ENCODE measurements at regions not wholly inside any gene's neighbourhood (a gene's known extent, or its start where the extent isn't known, plus 50 kb on each side); places are given as distances from the start of the nearest gene placed in this dataset.
A peak's percentile ranks its signal among the peaks of the same experiment; 100 is the strongest.

DNA sequence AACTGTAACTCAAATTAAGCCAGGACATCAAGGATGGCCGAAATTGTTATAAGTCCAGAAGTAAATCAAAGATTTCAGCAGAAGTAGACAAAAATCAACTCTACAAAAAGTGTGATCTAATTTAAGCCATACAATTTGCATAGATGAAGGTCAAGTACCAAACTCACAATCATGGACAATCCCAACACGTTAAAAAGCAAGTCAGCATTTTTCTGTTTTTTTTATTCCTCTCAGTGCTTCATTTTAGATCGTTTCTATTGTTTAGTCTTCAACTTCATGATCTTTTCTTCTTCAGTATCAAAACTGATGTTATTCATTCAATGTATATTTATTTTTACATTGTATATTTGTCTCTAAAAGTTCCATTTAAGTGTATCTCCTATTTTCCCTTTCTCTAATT is 674.3 kb upstream of the PHF14 start:
- H4K20me1 ChIP-seq (ENCODE audit: insufficient read depth, low read length): no peaks in the 10 kb centered on the region
- TF ChIP-seq EZH2phosphoT487 (IDR thresholded peaks at IDR 0.05; ENCODE audit: low read length) (no peak), EZH2 (optimal IDR thresholded peaks at IDR 0.05; ENCODE audit: low read depth, low read length) (no peak)
- TF ChIP-seq, protein P1, sequence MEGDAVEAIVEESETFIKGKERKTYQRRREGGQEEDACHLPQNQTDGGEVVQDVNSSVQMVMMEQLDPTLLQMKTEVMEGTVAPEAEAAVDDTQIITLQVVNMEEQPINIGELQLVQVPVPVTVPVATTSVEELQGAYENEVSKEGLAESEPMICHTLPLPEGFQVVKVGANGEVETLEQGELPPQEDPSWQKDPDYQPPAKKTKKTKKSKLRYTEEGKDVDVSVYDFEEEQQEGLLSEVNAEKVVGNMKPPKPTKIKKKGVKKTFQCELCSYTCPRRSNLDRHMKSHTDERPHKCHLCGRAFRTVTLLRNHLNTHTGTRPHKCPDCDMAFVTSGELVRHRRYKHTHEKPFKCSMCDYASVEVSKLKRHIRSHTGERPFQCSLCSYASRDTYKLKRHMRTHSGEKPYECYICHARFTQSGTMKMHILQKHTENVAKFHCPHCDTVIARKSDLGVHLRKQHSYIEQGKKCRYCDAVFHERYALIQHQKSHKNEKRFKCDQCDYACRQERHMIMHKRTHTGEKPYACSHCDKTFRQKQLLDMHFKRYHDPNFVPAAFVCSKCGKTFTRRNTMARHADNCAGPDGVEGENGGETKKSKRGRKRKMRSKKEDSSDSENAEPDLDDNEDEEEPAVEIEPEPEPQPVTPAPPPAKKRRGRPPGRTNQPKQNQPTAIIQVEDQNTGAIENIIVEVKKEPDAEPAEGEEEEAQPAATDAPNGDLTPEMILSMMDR (IDR thresholded peaks at IDR 0.05; ENCODE audit: low read length): no peak
- peaks cover 15% of the 10 kb centered on the region for H3F3A ChIP-seq (ENCODE audit: insufficient read depth, low read length)
- no peaks in the 10 kb centered on the region for H3K9me3 ChIP-seq (replicated peaks; ENCODE audit: insufficient read depth, low read length)
- no peak for DNase-seq
- H3K4me1 ChIP-seq (ENCODE audit: low read length): peaks cover 23% of the 10 kb centered on the region
- peak overlapping the region; percentile 92; the same call in 1 of the 2 replicates for H3K27ac ChIP-seq (ENCODE audit: low read length)
- no peak overlapping the region for H3K9ac ChIP-seq (ENCODE audit: low read length)
- no peak overlapping the region for H3K4me3 ChIP-seq (ENCODE audit: low read length)
- no peaks in the 10 kb centered on the region for H3K36me3 ChIP-seq (replicated peaks; ENCODE audit: insufficient read depth, low read length)
- peak overlapping the region; percentile 11; the same call in 1 of the 2 replicates for H3K4me2 ChIP-seq (ENCODE audit: low read depth, low read length)
- H3K9me2 ChIP-seq (replicated peaks; ENCODE audit: insufficient read depth, low read length): no peaks in the 10 kb centered on the region
- no peaks in the 10 kb centered on the region for H3K79me2 ChIP-seq (ENCODE audit: low read length)
- H3K27me3 ChIP-seq (replicated peaks; ENCODE audit: insufficient read depth, low read length): no peaks in the 10 kb centered on the region
- H2AFZ ChIP-seq (ENCODE audit: low read length): no peak overlapping the region

DNA sequence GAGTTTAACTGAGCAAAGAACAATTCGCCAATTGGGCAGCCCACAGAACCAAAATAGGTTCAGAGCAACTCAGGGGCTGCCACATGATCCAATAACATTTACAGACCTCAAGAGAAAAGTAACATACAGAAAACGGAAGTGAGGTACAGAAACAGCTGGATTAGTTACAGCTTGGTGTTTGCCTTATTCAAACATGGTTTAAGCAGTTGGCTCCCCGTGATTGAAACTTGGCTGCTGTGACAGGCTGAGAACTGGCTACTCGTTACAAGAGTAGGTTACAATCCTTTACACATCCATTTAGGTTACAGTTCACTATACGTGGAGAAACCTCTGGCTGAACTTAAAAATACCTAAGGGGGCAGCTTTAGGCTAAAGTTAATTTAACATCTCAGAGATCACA is 673.1 kb upstream of the PHF14 start:
- Histone ChIP-seq H4K20me1 (ENCODE audit: insufficient read depth, low read length) (no peaks in the 10 kb centered on the region), H3K79me2 (ENCODE audit: low read length) (no peaks in the 10 kb centered on the region), H3K4me1 (ENCODE audit: low read length) (peaks cover 23% of the 10 kb centered on the region), H3K9ac (ENCODE audit: low read length) (peak overlapping the region; percentile 51), H3K9me2 (replicated peaks; ENCODE audit: insufficient read depth, low read length) (no peaks in the 10 kb centered on the region), H3K4me3 (ENCODE audit: low read length) (peak overlapping the region; percentile 41), H3K27me3 (replicated peaks; ENCODE audit: insufficient read depth, low read length) (no peaks in the 10 kb centered on the region), H3K9me3 (replicated peaks; ENCODE audit: insufficient read depth, low read length) (no peaks in the 10 kb centered on the region), H2AFZ (ENCODE audit: low read length) (peak overlapping the region; percentile 83), H3F3A (ENCODE audit: insufficient read depth, low read length) (peaks cover 15% of the 10 kb centered on the region), H3K27ac (ENCODE audit: low read length) (peak overlapping the region; percentile 92), H3K4me2 (ENCODE audit: low read depth, low read length) (peak overlapping the region; percentile 77), H3K36me3 (replicated peaks; ENCODE audit: insufficient read depth, low read length) (no peaks in the 10 kb centered on the region)
- DNase-seq: peak; percentile 81
- TF ChIP-seq EZH2 (optimal IDR thresholded peaks at IDR 0.05; ENCODE audit: low read depth, low read length) (no peak), EZH2phosphoT487 (IDR thresholded peaks at IDR 0.05; ENCODE audit: low read length) (no peak)
- TF ChIP-seq, protein P1 (IDR thresholded peaks at IDR 0.05; ENCODE audit: low read length): no peak

DNA sequence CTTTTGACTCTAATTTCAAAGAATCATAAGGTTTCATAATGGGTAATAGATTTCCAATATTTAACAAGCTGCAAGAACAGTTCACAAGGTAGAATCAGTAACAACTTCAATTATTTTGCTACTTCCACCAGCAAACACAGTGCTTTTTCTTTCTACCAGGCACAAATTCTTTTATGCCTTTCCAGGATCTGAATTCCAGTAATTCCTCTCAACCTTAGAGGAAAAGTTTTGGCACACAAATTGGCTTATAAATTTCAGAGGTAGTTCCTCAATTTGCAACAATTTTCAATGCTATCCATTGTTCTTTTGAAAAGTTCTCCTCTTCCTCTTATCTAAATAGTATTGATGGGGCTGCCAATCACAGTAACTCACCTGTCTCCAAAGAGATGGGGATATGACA is 665.4 kb upstream of the PHF14 start:
- Histone ChIP-seq H3K4me3 (ENCODE audit: low read length) (no peak overlapping the region), H3K79me2 (ENCODE audit: low read length) (no peaks in the 10 kb centered on the region), H3K36me3 (replicated peaks; ENCODE audit: insufficient read depth, low read length) (no peaks in the 10 kb centered on the region), H2AFZ (ENCODE audit: low read length) (no peak overlapping the region), H4K20me1 (ENCODE audit: insufficient read depth, low read length) (no peaks in the 10 kb centered on the region), H3K27me3 (replicated peaks; ENCODE audit: insufficient read depth, low read length) (no peaks in the 10 kb centered on the region), H3K9me2 (replicated peaks; ENCODE audit: insufficient read depth, low read length) (no peaks in the 10 kb centered on the region), H3F3A (ENCODE audit: insufficient read depth, low read length) (no peaks in the 10 kb centered on the region), H3K4me1 (ENCODE audit: low read length) (peaks cover 13% of the 10 kb centered on the region), H3K9me3 (replicated peaks; ENCODE audit: insufficient read depth, low read length) (no peaks in the 10 kb centered on the region), H3K27ac (ENCODE audit: low read length) (no peak overlapping the region), H3K9ac (ENCODE audit: low read length) (no peak overlapping the region), H3K4me2 (ENCODE audit: low read depth, low read length) (no peak overlapping the region)
- TF ChIP-seq, protein P1 (IDR thresholded peaks at IDR 0.05; ENCODE audit: low read length): no peak
- TF ChIP-seq EZH2phosphoT487 (IDR thresholded peaks at IDR 0.05; ENCODE audit: low read length): no peak
- no peak for TF ChIP-seq EZH2 (optimal IDR thresholded peaks at IDR 0.05; ENCODE audit: low read depth, low read length)
- no peak for DNase-seq

Measured in MM.1S (cell line).